H9 (cell line): ENCODE measurements at regions not wholly inside any gene's neighbourhood (a gene's known extent, or its start where the extent isn't known, plus 50 kb on each side); places are given as distances from the start of the nearest gene placed in this dataset.

Source experiments
- DNase-seq: peaks from one replicate; pipeline ENCODE4 v3.0.0-alpha.2; 2017
- H2AFZ ChIP-seq: one replicate; pipeline ENCODE4 v1.6.1; 2013; ENCODE audit warnings: mild to moderate bottlenecking, low read length, control low read depth, moderate library complexity
- H2AK5ac ChIP-seq: 2 replicates; pipeline ENCODE4 v1.6.1; 2013; ENCODE audit warnings: low read length, control low read depth, mixed read lengths; ENCODE audit not compliant: insufficient read length
- H2BK120ac ChIP-seq: one replicate; pipeline ENCODE4 v1.6.1; 2013; ENCODE audit warnings: low read depth, mild to moderate bottlenecking, low read length, control low read depth, inconsistent platforms; ENCODE audit not compliant: poor library complexity, severe bottlenecking
- H2BK12ac ChIP-seq: 2 replicates; pipeline ENCODE4 v1.6.1; 2013; ENCODE audit warnings: low read length, control low read depth, mixed read lengths, low read depth; ENCODE audit not compliant: insufficient read length
- H2BK15ac ChIP-seq: 2 replicates; pipeline ENCODE4 v1.6.1; 2013; ENCODE audit warnings: low read depth, low read length, control low read depth
- H2BK20ac ChIP-seq: one replicate; pipeline ENCODE4 v1.6.1; 2013; ENCODE audit warnings: low read depth, mild to moderate bottlenecking, low read length, control low read depth, inconsistent platforms; ENCODE audit not compliant: poor library complexity, severe bottlenecking
- H2BK5ac ChIP-seq: 2 replicates; pipeline ENCODE4 v1.6.1; 2013; ENCODE audit warnings: low read length, control low read depth, mixed read lengths; ENCODE audit not compliant: insufficient read length
- H3K14ac ChIP-seq: 2 replicates; pipeline ENCODE4 v1.6.1; 2013; ENCODE audit warnings: low read length, control low read depth; ENCODE audit not compliant: insufficient read depth
- H3K18ac ChIP-seq: 2 replicates; pipeline ENCODE4 v1.6.1; 2013; ENCODE audit warnings: low read depth, mild to moderate bottlenecking, mixed read lengths, low read length, control low read depth; ENCODE audit not compliant: insufficient read length
- H3K23ac ChIP-seq: 2 replicates; pipeline ENCODE4 v1.6.1; 2013; ENCODE audit warnings: low read length, control low read depth, mixed read lengths, low read depth; ENCODE audit not compliant: insufficient read length
- H3K23me2 ChIP-seq: 2 replicates; pipeline ENCODE4 v1.6.1; 2013; ENCODE audit warnings: low read depth, mild to moderate bottlenecking, mixed read lengths, low read length, control low read depth; ENCODE audit not compliant: insufficient read length, poor library complexity, severe bottlenecking
- H3K27ac ChIP-seq: 2 replicates; pipeline ENCODE4 v1.5.1; 2013; ENCODE audit warnings: low read length, control low read depth, mixed read lengths, low read depth; ENCODE audit not compliant: insufficient read length
- H3K27me3 ChIP-seq: 2 replicates; pipeline ENCODE4 v1.6.1; 2013; ENCODE audit warnings: low read length, control low read depth, inconsistent platforms; ENCODE audit not compliant: insufficient read depth
- H3K4ac ChIP-seq: 2 replicates; pipeline ENCODE4 v1.6.1; 2013; ENCODE audit warnings: low read depth, mild to moderate bottlenecking, control low read depth, inconsistent platforms, low read length, moderate library complexity
- H3K4me1 ChIP-seq: 2 replicates; pipeline ENCODE4 v1.6.1; 2013; ENCODE audit warnings: low read length, control low read depth, inconsistent platforms; ENCODE audit not compliant: insufficient read depth
- H3K4me2 ChIP-seq: 2 replicates; pipeline ENCODE4 v1.6.1; 2013; ENCODE audit warnings: low read length, control low read depth, mixed read lengths; ENCODE audit not compliant: insufficient read length, insufficient read depth
- H3K56ac ChIP-seq: 2 replicates; pipeline ENCODE4 v1.6.1; 2013; ENCODE audit warnings: low read depth, mild to moderate bottlenecking, mixed read lengths, low read length, control low read depth; ENCODE audit not compliant: insufficient read length
- H3K79me1 ChIP-seq: 2 replicates; pipeline ENCODE4 v1.6.1; 2013; ENCODE audit warnings: low read depth, mild to moderate bottlenecking, moderate library complexity, low read length, control low read depth, inconsistent platforms; ENCODE audit not compliant: insufficient read depth, poor library complexity, severe bottlenecking
- H3K79me2 ChIP-seq: 2 replicates; pipeline ENCODE4 v1.6.1; 2013; ENCODE audit warnings: low read length, control low read depth, inconsistent platforms; ENCODE audit not compliant: insufficient read depth
- H3K9ac ChIP-seq: 2 replicates; pipeline ENCODE4 v1.6.1; 2013; ENCODE audit warnings: low read length, control low read depth, mixed read lengths; ENCODE audit not compliant: insufficient read length; ENCODE audit errors: extremely low read depth
- H3K9me3 ChIP-seq: one replicate; pipeline ENCODE4 v1.6.1; 2013; ENCODE audit warnings: low read depth, low read length, inconsistent platforms; ENCODE audit not compliant: control insufficient read depth
- H3T11ph ChIP-seq: one replicate; pipeline ENCODE4 v1.6.1; 2013; ENCODE audit warnings: mild to moderate bottlenecking, low read length, control low read depth, inconsistent platforms
- H4K20me1 ChIP-seq: one replicate; pipeline ENCODE4 v1.6.1; 2013; ENCODE audit not compliant: control insufficient read depth, insufficient read length, insufficient read depth
- H4K5ac ChIP-seq: 2 replicates; pipeline ENCODE4 v1.6.1; 2013; ENCODE audit warnings: low read depth, mild to moderate bottlenecking, mixed read lengths, low read length, control low read depth; ENCODE audit not compliant: insufficient read length
- H4K8ac ChIP-seq: replicated peaks from 2 replicates; pipeline ENCODE4 v1.6.1; 2013; ENCODE audit warnings: low read length, control low read depth, mixed read lengths, low read depth; ENCODE audit not compliant: insufficient read length
- H4K91ac ChIP-seq: 2 replicates; pipeline ENCODE4 v1.6.1; 2013; ENCODE audit warnings: low read depth, mild to moderate bottlenecking, moderate library complexity, mixed read lengths, low read length, control low read depth; ENCODE audit not compliant: insufficient read length
- H3K27ac Mint-ChIP-seq, 3 experiments: 2 replicates in 2 of 3; 3 replicates in 1 of 3; pipeline ENCODE4 v1.8.0; 2020 to 2021; ENCODE audit warnings: mixed read lengths in 3 of 3, mild to moderate bottlenecking in 1 of 3, moderate library complexity in 1 of 3
- H3K27me3 Mint-ChIP-seq: 2 replicates; pipeline ENCODE4 v1.8.0; 2021; ENCODE audit warnings: low read depth, mild to moderate bottlenecking, moderate library complexity, mixed read lengths
- H3K36me3 Mint-ChIP-seq, 3 experiments: 2 replicates in 2 of 3; 3 replicates in 1 of 3; pipeline ENCODE4 v1.8.0; 2020 to 2021; ENCODE audit warnings: low read depth in 3 of 3, mixed read lengths in 3 of 3; ENCODE audit not compliant: insufficient read depth in 1 of 3
- H3K4me1 Mint-ChIP-seq, 2 experiments: 2 replicates each; pipeline ENCODE4 v1.8.0; 2020; ENCODE audit warnings: mixed read lengths in 2 of 2
- H3K4me3 Mint-ChIP-seq, 2 experiments: 2 replicates in 1 of 2; 3 replicates in 1 of 2; pipeline ENCODE4 v1.8.0; 2020 to 2021; ENCODE audit warnings: mild to moderate bottlenecking in 2 of 2, mixed read lengths in 2 of 2, moderate library complexity in 1 of 2
- H3K9me3 Mint-ChIP-seq, 2 experiments: 2 replicates in 1 of 2; 3 replicates in 1 of 2; pipeline ENCODE4 v1.8.0; 2020; ENCODE audit warnings: mild to moderate bottlenecking in 2 of 2, mixed read lengths in 2 of 2, moderate library complexity in 1 of 2
- CTCF ChIP-seq: fragments of 200-600 bp; sonication (generic); conservative IDR thresholded peaks from 3 replicates; pipeline ENCODE4 v1.8.0; 2021; ENCODE audit warnings: antibody characterized with exemption, mild to moderate bottlenecking
- WGBS: extraction: QIAGEN DNeasy Blood & Tissue Kit; methylation state at CpG from one replicate; pipeline ENCODE4 v1.1.7; 2013; ENCODE audit warnings: missing lambda C conversion rate, low lambda C conversion rate, mixed read lengths; ENCODE audit not compliant: insufficient read length; ENCODE audit errors: extremely low coverage; 5-methylcytosine and 5-hydroxymethylcytosine counted together

- H3K79me1 ChIP-seq = no peaks in the 10 kb centered on the region
- no peaks in the 10 kb centered on the region for H4K20me1 ChIP-seq
- no peak for TF ChIP-seq CTCF
- no peak overlapping the region for H3K23ac ChIP-seq
- no peak overlapping the region for H3K18ac ChIP-seq
- H3T11ph ChIP-seq = no peak overlapping the region
- Mint-ChIP-seq H3K9me3 (peaks cover 2 to 6% of the 10 kb centered on the region in 2 experiments; a peak in 3 of 5 replicates), H3K27ac (no peak overlapping the region), H3K36me3 (peaks cover 0 to 3% (median 0%) of the 10 kb centered on the region in 3 experiments; a peak in 1 of 7 replicates), H3K4me3 (no peak overlapping the region), H3K4me1 (peaks cover 5% of the 10 kb centered on the region in 2 experiments; a peak in 3 of 4 replicates), H3K27me3 (no peaks in the 10 kb centered on the region)
- H2BK120ac ChIP-seq = no peak overlapping the region
- H4K91ac ChIP-seq = no peak overlapping the region
- no peak overlapping the region for H3K56ac ChIP-seq
- H3K79me2 ChIP-seq = no peaks in the 10 kb centered on the region
- WGBS = no CpG with 5 or more reads among the region's 3 CpGs
- H2AK5ac ChIP-seq = no peak overlapping the region
- H3K4ac ChIP-seq = no peak overlapping the region
- H2BK12ac ChIP-seq = no peak overlapping the region
- no peak overlapping the region for H4K5ac ChIP-seq
- no peak overlapping the region for H3K14ac ChIP-seq
- no peak overlapping the region for H2BK15ac ChIP-seq
- no peak overlapping the region for H4K8ac ChIP-seq
- H2AFZ ChIP-seq = no peak overlapping the region
- no peak overlapping the region for H2BK20ac ChIP-seq
- no peak overlapping the region for H3K4me2 ChIP-seq
- no peaks in the 10 kb centered on the region for H3K23me2 ChIP-seq
- no peak overlapping the region for H3K9ac ChIP-seq
- H2BK5ac ChIP-seq = no peak overlapping the region
- H3K9me3 ChIP-seq = no peaks in the 10 kb centered on the region
- no peaks in the 10 kb centered on the region for H3K27me3 ChIP-seq
- H3K4me1 ChIP-seq = no peaks in the 10 kb centered on the region; the same call in 1 of the 2 replicates
- no peak overlapping the region for H3K27ac ChIP-seq
- DNase-seq = no peak
Observed at GRCh38 chr5:164000241-164000640, 494.8 kb downstream of the MAT2B start.
